Naive B cell (primary cell): ENCODE measurements at regions not wholly inside any gene's neighbourhood (a gene's known extent, or its start where the extent isn't known, plus 50 kb on each side); places are given as distances from the start of the nearest gene placed in this dataset.
"Not testable (repeated sequence)": the region's sequence is repeated elsewhere in the genome, so short reads cannot be mapped to it uniquely, and the experiment has no call there.

Experiments used
- ATAC-seq, 2 donors: fragments of 150-1000 bp; cut with Tn5 transposase; 2 replicates each; pipeline ENCODE4 v1.10.0; 2021; ENCODE audit warnings: low read depth in 2 of 2, mild to moderate bottlenecking in 2 of 2, moderate library complexity in 2 of 2
- DNase-seq: peaks from one replicate; pipeline ENCODE4 v3.0.0; 2022
- H3K27ac Mint-ChIP-seq, 6 donors: one replicate each; pipeline ENCODE4 v1.8.0; 2020 to 2022; ENCODE audit warnings: mild to moderate bottlenecking in 6 of 6, mixed read lengths in 6 of 6, moderate library complexity in 5 of 6, inconsistent platforms in 2 of 6
- H3K27me3 Mint-ChIP-seq, 3 donors: one replicate each; pipeline ENCODE4 v1.8.0; 2021 to 2022; ENCODE audit warnings: mixed read lengths in 3 of 3, mild to moderate bottlenecking in 1 of 3
- H3K36me3 Mint-ChIP-seq, 2 donors: one replicate each; pipeline ENCODE4 v1.8.0; 2020 to 2022; ENCODE audit warnings: mixed read lengths in 2 of 2, inconsistent platforms in 1 of 2, mild to moderate bottlenecking in 1 of 2
- H3K4me1 Mint-ChIP-seq, 3 donors: one replicate each; pipeline ENCODE4 v1.8.0; 2020 to 2022; ENCODE audit warnings: mixed read lengths in 3 of 3, inconsistent platforms in 1 of 3, mild to moderate bottlenecking in 1 of 3, moderate library complexity in 1 of 3
- H3K4me3 Mint-ChIP-seq, 8 donors: one replicate each; pipeline ENCODE4 v1.8.0; 2020 to 2022; ENCODE audit warnings: mild to moderate bottlenecking in 8 of 8, mixed read lengths in 8 of 8, moderate library complexity in 8 of 8, inconsistent platforms in 2 of 8
- H3K9me3 Mint-ChIP-seq, 7 donors: one replicate each; pipeline ENCODE4 v1.8.0; 2020 to 2022; ENCODE audit warnings: mixed read lengths in 7 of 7, mild to moderate bottlenecking in 5 of 7, inconsistent platforms in 2 of 7, moderate library complexity in 1 of 7

GRCh38 chr1:187755536-187755935 lies 926.8 kb downstream of the PLA2G4A start:
- H3K36me3 Mint-ChIP-seq, result no peaks in the 10 kb centered on the region
- peaks cover 0 to 9% (median 8%) of the 10 kb centered on the region in 7 donors for H3K9me3 Mint-ChIP-seq
- DNase-seq (no peak), ATAC-seq (no peak)
- H3K4me1 Mint-ChIP-seq, result no peaks in the 10 kb centered on the region
- H3K27ac Mint-ChIP-seq, result no peak overlapping the region
- H3K4me3 Mint-ChIP-seq, result no peak overlapping the region
- no peaks in the 10 kb centered on the region for H3K27me3 Mint-ChIP-seq

GRCh38 chr1:187756684-187757083 lies 927.9 kb downstream of the PLA2G4A start:
- H3K36me3 Mint-ChIP-seq, H3K27ac Mint-ChIP-seq, ATAC-seq, H3K4me1 Mint-ChIP-seq, H3K9me3 Mint-ChIP-seq, H3K4me3 Mint-ChIP-seq, DNase-seq, H3K27me3 Mint-ChIP-seq: not testable (repeated sequence)

DNA sequence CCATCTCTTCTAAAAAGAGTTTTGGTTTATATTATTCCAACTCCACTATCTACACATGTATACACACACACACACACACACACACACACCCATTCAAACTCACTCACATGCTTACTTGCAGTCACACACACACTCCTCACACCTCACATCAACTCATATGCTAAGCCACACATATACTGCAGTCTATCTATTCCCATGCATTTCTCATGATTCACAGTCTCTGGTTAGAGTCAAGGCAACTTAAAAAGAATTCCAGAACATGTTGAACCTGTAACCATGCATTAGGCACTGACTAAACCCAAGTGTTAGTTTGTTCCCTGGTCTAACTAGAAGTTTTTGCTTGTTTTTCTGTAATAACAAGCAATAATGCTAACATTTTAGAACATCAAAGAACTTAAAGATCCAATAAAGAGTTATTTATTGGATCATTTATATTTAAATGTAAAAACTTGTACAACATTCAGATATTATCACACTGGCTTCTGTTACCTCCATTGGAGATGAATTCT lies 931.1 kb downstream of the PLA2G4A start:
- no peaks in the 10 kb centered on the region for H3K36me3 Mint-ChIP-seq
- no peak overlapping the region for H3K27ac Mint-ChIP-seq
- H3K4me3 Mint-ChIP-seq, result no peak overlapping the region
- no peaks in the 10 kb centered on the region for H3K4me1 Mint-ChIP-seq
- DNase-seq (no peak), ATAC-seq (no peak)
- H3K27me3 Mint-ChIP-seq, result no peaks in the 10 kb centered on the region
- peaks cover 0 to 9% (median 7%) of the 10 kb centered on the region in 7 donors for H3K9me3 Mint-ChIP-seq

DNA sequence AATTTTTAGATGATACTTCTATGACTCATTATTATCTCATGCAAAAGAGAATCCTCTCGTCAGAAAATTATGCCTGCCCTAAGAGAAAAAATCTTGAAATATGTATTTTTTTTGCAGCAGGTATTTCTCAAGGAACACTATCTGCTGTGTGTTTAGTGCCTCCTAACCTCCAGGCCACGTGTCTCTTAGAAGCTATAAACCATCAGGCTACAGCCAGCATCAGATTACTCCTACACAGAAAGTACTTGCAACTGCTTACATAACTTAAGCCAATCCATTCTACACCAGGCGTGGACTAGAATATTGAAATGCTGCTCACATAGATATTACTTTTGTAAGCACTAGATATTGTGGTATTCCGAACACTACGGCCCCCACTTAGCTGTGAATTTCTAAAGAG lies 933.4 kb downstream of the PLA2G4A start:
- ATAC-seq, result no peak
- Mint-ChIP-seq H3K27me3 (no peaks in the 10 kb centered on the region), H3K27ac (no peak overlapping the region), H3K9me3 (peaks cover 0 to 14% (median 8%) of the 10 kb centered on the region in 7 donors), H3K4me3 (no peak overlapping the region), H3K36me3 (no peaks in the 10 kb centered on the region), H3K4me1 (no peaks in the 10 kb centered on the region)
- DNase-seq, result no peak

DNA sequence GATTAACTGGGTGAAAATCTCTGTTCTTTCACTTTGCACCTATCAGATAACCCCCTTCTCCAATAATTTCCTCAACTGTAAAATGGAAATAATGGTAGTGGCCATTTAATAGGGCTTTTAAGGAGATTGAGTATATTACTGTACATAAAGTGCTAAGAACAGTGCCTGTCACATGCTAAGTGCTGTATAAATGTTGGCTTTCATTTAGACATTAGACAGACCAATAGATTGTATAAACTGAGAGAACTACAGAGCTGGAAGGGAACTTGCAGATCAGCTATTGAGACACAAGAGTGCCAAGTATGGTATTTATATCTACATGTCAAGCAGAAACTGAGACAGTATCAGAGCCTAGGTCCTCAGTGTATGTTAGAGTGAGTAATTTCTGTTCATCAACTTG lies 934.7 kb downstream of the PLA2G4A start:
- Mint-ChIP-seq H3K4me3 (no peak overlapping the region), H3K27ac (no peak overlapping the region), H3K36me3 (no peaks in the 10 kb centered on the region), H3K27me3 (no peaks in the 10 kb centered on the region), H3K4me1 (no peaks in the 10 kb centered on the region), H3K9me3 (peaks cover 0 to 17% (median 7%) of the 10 kb centered on the region in 7 donors)
- ATAC-seq (no peak), DNase-seq (no peak)

DNA sequence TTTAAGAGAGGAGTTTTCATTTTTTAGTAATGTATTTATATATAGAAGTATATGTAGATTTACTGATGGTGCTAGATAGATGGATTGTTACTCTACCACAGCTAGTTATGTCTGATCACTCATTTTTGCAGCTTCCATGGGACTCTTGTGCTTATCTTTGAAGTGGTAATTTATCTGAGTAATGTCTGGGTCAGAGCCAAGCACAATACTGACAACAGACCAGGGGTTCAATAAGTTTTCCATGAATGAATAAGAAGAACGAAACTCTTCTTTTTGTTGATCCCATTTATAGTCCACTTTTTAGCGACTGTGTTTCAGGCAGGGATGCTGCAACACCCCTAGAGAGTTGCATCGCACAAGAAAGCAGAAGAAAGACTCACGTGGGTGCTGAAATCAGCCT lies 935.2 kb downstream of the PLA2G4A start:
- no peaks in the 10 kb centered on the region for H3K36me3 Mint-ChIP-seq
- no peak for DNase-seq
- no peak overlapping the region for H3K27ac Mint-ChIP-seq
- ATAC-seq, result no peak
- H3K4me1 Mint-ChIP-seq, result no peaks in the 10 kb centered on the region
- no peaks in the 10 kb centered on the region for H3K27me3 Mint-ChIP-seq
- no peak overlapping the region for H3K4me3 Mint-ChIP-seq
- H3K9me3 Mint-ChIP-seq, result peaks cover 0 to 17% (median 7%) of the 10 kb centered on the region in 7 donors

- Mint-ChIP-seq H3K27me3 (no peaks in the 10 kb centered on the region), H3K4me1 (no peaks in the 10 kb centered on the region), H3K36me3 (no peaks in the 10 kb centered on the region), H3K27ac (no peak overlapping the region), H3K9me3 (peaks cover 0 to 15% (median 4%) of the 10 kb centered on the region in 7 donors), H3K4me3 (no peak overlapping the region)
- DNase-seq (no peak), ATAC-seq (no peak)
Observed at GRCh38 chr1:187771396-187771795, 942.6 kb downstream of the PLA2G4A start.

DNA sequence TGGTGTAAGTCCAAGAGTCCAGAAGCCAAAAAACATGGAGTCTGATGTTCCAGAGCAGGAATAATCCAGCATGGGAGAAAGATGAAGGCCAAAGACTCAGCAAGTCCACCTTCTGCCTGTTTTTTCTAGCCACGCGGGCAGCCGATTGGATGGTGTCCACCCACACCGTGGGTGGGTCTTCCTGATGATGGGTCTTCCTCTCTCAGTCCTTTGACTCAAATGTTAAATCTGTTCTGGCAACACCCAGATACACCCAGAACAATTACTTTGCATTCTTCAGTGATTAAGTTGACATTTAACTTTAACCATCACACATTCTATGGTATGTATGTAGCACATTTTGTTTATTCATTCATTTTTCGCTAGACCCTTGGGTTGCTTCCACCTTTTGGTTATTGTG lies 944.4 kb downstream of the PLA2G4A start:
- Mint-ChIP-seq H3K27me3 (no peaks in the 10 kb centered on the region), H3K9me3 (peaks cover 0 to 14% (median 4%) of the 10 kb centered on the region in 7 donors), H3K4me1 (no peaks in the 10 kb centered on the region), H3K36me3 (no peaks in the 10 kb centered on the region), H3K27ac (no peak overlapping the region), H3K4me3 (no peak overlapping the region)
- DNase-seq (no peak), ATAC-seq (no peak)

GRCh38 chr1:187787736-187788135 lies 959.0 kb downstream of the PLA2G4A start:
- no peak for DNase-seq
- no peak overlapping the region for H3K4me3 Mint-ChIP-seq
- ATAC-seq, result no peak
- no peaks in the 10 kb centered on the region for H3K27me3 Mint-ChIP-seq
- H3K36me3 Mint-ChIP-seq, result no peaks in the 10 kb centered on the region
- H3K27ac Mint-ChIP-seq, result no peak overlapping the region
- peaks cover 0 to 8% (median 5%) of the 10 kb centered on the region in 7 donors for H3K9me3 Mint-ChIP-seq
- H3K4me1 Mint-ChIP-seq, result no peaks in the 10 kb centered on the region

GRCh38 chr1:187788718-187789117 lies 960.0 kb downstream of the PLA2G4A start:
- H3K9me3 Mint-ChIP-seq, result peaks cover 0 to 7% (median 4%) of the 10 kb centered on the region in 7 donors
- H3K27me3 Mint-ChIP-seq, result no peaks in the 10 kb centered on the region
- H3K4me3 Mint-ChIP-seq, result no peak overlapping the region
- no peaks in the 10 kb centered on the region for H3K4me1 Mint-ChIP-seq
- DNase-seq, result no peak
- no peaks in the 10 kb centered on the region for H3K36me3 Mint-ChIP-seq
- no peak overlapping the region for H3K27ac Mint-ChIP-seq
- ATAC-seq, result no peak

GRCh38 chr1:187790724-187791123 lies 962.0 kb downstream of the PLA2G4A start:
- no peak for DNase-seq
- no peaks in the 10 kb centered on the region for H3K4me1 Mint-ChIP-seq
- H3K27me3 Mint-ChIP-seq, result no peaks in the 10 kb centered on the region
- ATAC-seq, result no peak
- no peak overlapping the region for H3K4me3 Mint-ChIP-seq
- peaks cover 0 to 6% (median 3%) of the 10 kb centered on the region in 7 donors for H3K9me3 Mint-ChIP-seq
- H3K36me3 Mint-ChIP-seq, result no peaks in the 10 kb centered on the region
- H3K27ac Mint-ChIP-seq, result no peak overlapping the region

DNA sequence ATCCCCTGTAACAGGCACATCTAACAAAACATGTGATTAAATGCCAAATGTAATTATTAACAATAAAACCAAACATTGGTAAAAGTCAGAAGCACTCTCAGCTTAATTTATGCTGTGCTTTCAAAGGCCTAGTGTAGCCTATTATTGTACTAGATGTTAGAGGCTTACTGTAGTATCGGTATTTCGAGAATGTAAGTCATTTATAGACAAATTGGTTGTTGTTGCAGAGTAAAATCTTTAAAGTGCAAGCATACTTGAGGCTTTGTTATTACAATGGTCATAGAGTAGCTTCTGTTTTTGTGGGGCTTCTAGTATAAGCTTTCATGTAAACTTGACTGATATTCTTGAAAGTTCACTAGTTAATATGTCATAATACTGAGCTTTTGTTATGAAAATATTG lies 965.8 kb downstream of the PLA2G4A start:
- ATAC-seq, result no peak
- Mint-ChIP-seq H3K4me3 (no peak overlapping the region), H3K27ac (no peak overlapping the region), H3K4me1 (no peaks in the 10 kb centered on the region), H3K27me3 (no peaks in the 10 kb centered on the region), H3K9me3 (peaks cover 0 to 12% (median 4%) of the 10 kb centered on the region in 7 donors), H3K36me3 (no peaks in the 10 kb centered on the region)
- DNase-seq, result no peak

- no peaks in the 10 kb centered on the region for H3K36me3 Mint-ChIP-seq
Observed at GRCh38 chr1:187809549-187809948, 980.8 kb downstream of the PLA2G4A start.

DNA sequence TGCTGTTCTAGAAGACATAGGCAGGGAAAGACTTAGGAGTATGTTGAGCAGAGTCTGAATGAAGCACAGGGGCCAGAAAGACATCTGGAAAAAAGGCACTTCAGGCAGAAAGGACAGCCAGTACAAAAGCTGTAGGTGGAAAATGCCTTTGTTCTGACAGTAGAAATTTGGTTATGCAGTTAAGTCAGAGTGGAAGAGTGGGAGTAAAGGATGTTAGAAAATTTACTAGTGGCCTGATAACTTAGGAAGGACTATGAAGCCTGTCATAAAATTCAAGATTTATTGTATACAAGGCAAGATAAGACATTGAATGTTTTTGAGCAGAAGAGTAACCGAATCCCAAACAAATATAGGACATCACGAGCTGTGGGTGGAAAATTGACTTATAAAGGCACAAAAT lies 987.9 kb downstream of the PLA2G4A start:
- Mint-ChIP-seq H3K36me3 (no peaks in the 10 kb centered on the region), H3K9me3 (peaks cover 6 to 31% (median 10%) of the 10 kb centered on the region in 7 donors), H3K4me1 (no peaks in the 10 kb centered on the region), H3K4me3 (no peak overlapping the region), H3K27ac (no peak overlapping the region), H3K27me3 (no peaks in the 10 kb centered on the region)
- DNase-seq (no peak), ATAC-seq (no peak)

More at GRCh38 chr1:187809549-187809948, 980.8 kb downstream of the PLA2G4A start:
- H3K27me3 Mint-ChIP-seq, result no peaks in the 10 kb centered on the region
- ATAC-seq, result no peak
- H3K4me1 Mint-ChIP-seq, result no peaks in the 10 kb centered on the region
- H3K9me3 Mint-ChIP-seq, result peaks cover 0 to 10% (median 2%) of the 10 kb centered on the region in 7 donors
- no peak overlapping the region for H3K27ac Mint-ChIP-seq
- H3K4me3 Mint-ChIP-seq, result no peak overlapping the region
- no peak for DNase-seq

DNA sequence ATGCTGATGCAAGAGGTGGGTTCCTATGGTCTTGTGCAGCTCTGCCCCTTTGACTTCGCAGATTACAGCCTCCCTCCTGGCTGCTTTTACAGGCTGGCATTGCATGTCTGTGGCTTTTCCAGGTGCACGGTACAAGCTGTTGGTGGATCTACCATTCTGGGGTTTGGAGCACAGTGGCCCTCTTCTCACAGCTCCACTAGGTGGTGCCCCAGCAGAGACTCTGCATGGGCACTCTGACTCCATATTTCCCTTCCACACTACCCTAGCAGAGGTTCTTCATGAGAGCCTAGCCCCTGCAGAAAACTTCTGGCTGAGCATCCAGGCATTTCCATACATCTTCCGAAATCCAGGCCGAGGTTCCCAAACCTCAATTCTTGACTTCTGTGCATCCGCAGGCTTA lies 989.0 kb downstream of the PLA2G4A start:
- Mint-ChIP-seq H3K36me3 (no peaks in the 10 kb centered on the region), H3K4me1 (no peaks in the 10 kb centered on the region), H3K27ac (no peak overlapping the region), H3K4me3 (peak overlapping the region in 1 of 8 donors; percentile 58), H3K9me3 (peaks cover 6 to 31% (median 14%) of the 10 kb centered on the region in 7 donors), H3K27me3 (no peaks in the 10 kb centered on the region)
- ATAC-seq (no peak), DNase-seq (no peak)
